IMR-90 (cell line): ENCODE measurements at regions not wholly inside any gene's neighbourhood (a gene's known extent, or its start where the extent isn't known, plus 50 kb on each side); places are given as distances from the start of the nearest gene placed in this dataset.

ENCODE experiments used
- CTCF ChIP-seq: conservative IDR thresholded peaks from 2 replicates; pipeline ENCODE4 v1.5.1; 2012; ENCODE audit warnings: mild to moderate bottlenecking, low read depth, low read length, improper control_type of control experiment
- RCOR1 ChIP-seq: IDR thresholded peaks from 2 replicates; pipeline ENCODE4 v1.6.1; 2012; ENCODE audit warnings: mild to moderate bottlenecking, low read length, improper control_type of control experiment; ENCODE audit not compliant: insufficient replicate concordance

GRCh38 chr3:193774272-193774915 is 181.4 kb downstream of the OPA1 start:
- TF ChIP-seq CTCF: no peak
- TF ChIP-seq RCOR1: no peak
